ENCODE measurements at regions not wholly inside any gene's neighbourhood (a gene's known extent, or its start where the extent isn't known, plus 50 kb on each side); places are given as distances from the start of the nearest gene placed in this dataset.

- Histone ChIP-seq H3K9me3 (ENCODE audit: insufficient read depth, low read depth, low read length) (no peaks in the 10 kb centered on the region), H3K4me1 (ENCODE audit: insufficient read depth, low read length) (no peaks in the 10 kb centered on the region), H3K27me3 (ENCODE audit: insufficient read depth, low read length) (no peaks in the 10 kb centered on the region), H3K4me3 (ENCODE audit: low read length) (no peak overlapping the region), H3K36me3 (ENCODE audit: insufficient read depth, low read depth, low read length) (no peaks in the 10 kb centered on the region), H3K9ac (ENCODE audit: low read depth, low read length) (no peak overlapping the region), H3K27ac (ENCODE audit: low read length) (no peak overlapping the region)
Observed at GRCh38 chr9:80831751-80832150, 857.6 kb downstream of the TLE1 start.

GRCh38 chr9:80811656-80812055, 877.7 kb downstream of the TLE1 start:
- H3K4me1 ChIP-seq (ENCODE audit: insufficient read depth, low read length), result no peaks in the 10 kb centered on the region; the same call in 1 of the 2 replicates
- H3K27ac ChIP-seq (ENCODE audit: low read length), result no peak overlapping the region
- H3K27me3 ChIP-seq (ENCODE audit: insufficient read depth, low read length), result no peaks in the 10 kb centered on the region
- H3K9ac ChIP-seq (ENCODE audit: low read depth, low read length), result no peak overlapping the region
- no peaks in the 10 kb centered on the region for H3K9me3 ChIP-seq (ENCODE audit: insufficient read depth, low read depth, low read length)
- H3K36me3 ChIP-seq (ENCODE audit: insufficient read depth, low read depth, low read length), result no peaks in the 10 kb centered on the region
- no peak overlapping the region for H3K4me3 ChIP-seq (ENCODE audit: low read length)

- H3K9me3 ChIP-seq (ENCODE audit: insufficient read depth, low read depth, low read length), result no peaks in the 10 kb centered on the region
- H3K9ac ChIP-seq (ENCODE audit: low read depth, low read length), result no peak overlapping the region
- no peak overlapping the region for H3K27ac ChIP-seq (ENCODE audit: low read length)
- H3K4me3 ChIP-seq (ENCODE audit: low read length), result no peak overlapping the region
- no peaks in the 10 kb centered on the region for H3K27me3 ChIP-seq (ENCODE audit: insufficient read depth, low read length)
- no peaks in the 10 kb centered on the region for H3K36me3 ChIP-seq (ENCODE audit: insufficient read depth, low read depth, low read length)
- no peaks in the 10 kb centered on the region; the same call in 1 of the 2 replicates for H3K4me1 ChIP-seq (ENCODE audit: insufficient read depth, low read length)
Observed at GRCh38 chr9:80811003-80811402, 878.3 kb downstream of the TLE1 start.

GRCh38 chr9:80806671-80807070, 882.7 kb downstream of the TLE1 start:
- Histone ChIP-seq H3K4me3 (ENCODE audit: low read length) (no peak overlapping the region), H3K27ac (ENCODE audit: low read length) (no peak overlapping the region), H3K27me3 (ENCODE audit: insufficient read depth, low read length) (no peaks in the 10 kb centered on the region), H3K9me3 (ENCODE audit: insufficient read depth, low read depth, low read length) (no peaks in the 10 kb centered on the region), H3K36me3 (ENCODE audit: insufficient read depth, low read depth, low read length) (no peaks in the 10 kb centered on the region), H3K4me1 (ENCODE audit: insufficient read depth, low read length) (no peaks in the 10 kb centered on the region), H3K9ac (ENCODE audit: low read depth, low read length) (no peak overlapping the region)

- Histone ChIP-seq H3K36me3 (ENCODE audit: insufficient read depth, low read depth, low read length) (no peaks in the 10 kb centered on the region), H3K9me3 (ENCODE audit: insufficient read depth, low read depth, low read length) (no peaks in the 10 kb centered on the region), H3K4me1 (ENCODE audit: insufficient read depth, low read length) (no peaks in the 10 kb centered on the region), H3K27me3 (ENCODE audit: insufficient read depth, low read length) (no peaks in the 10 kb centered on the region), H3K27ac (ENCODE audit: low read length) (no peak overlapping the region), H3K4me3 (ENCODE audit: low read length) (no peak overlapping the region), H3K9ac (ENCODE audit: low read depth, low read length) (no peak overlapping the region)
Observed at GRCh38 chr9:80804873-80805272, 884.5 kb downstream of the TLE1 start.

GRCh38 chr9:80797831-80798688, 891.3 kb downstream of the TLE1 start:
- Histone ChIP-seq H3K36me3 (ENCODE audit: insufficient read depth, low read depth, low read length) (no peaks in the 10 kb centered on the region), H3K9me3 (ENCODE audit: insufficient read depth, low read depth, low read length) (no peaks in the 10 kb centered on the region), H3K4me3 (ENCODE audit: low read length) (no peak overlapping the region), H3K27ac (ENCODE audit: low read length) (no peak overlapping the region), H3K27me3 (ENCODE audit: insufficient read depth, low read length) (no peaks in the 10 kb centered on the region), H3K9ac (ENCODE audit: low read depth, low read length) (no peak overlapping the region), H3K4me1 (ENCODE audit: insufficient read depth, low read length) (peaks cover 3% of the 10 kb centered on the region; the same call in 1 of the 2 replicates)

- Histone ChIP-seq H3K4me3 (ENCODE audit: low read length) (no peak overlapping the region), H3K27me3 (ENCODE audit: insufficient read depth, low read length) (no peaks in the 10 kb centered on the region), H3K4me1 (ENCODE audit: insufficient read depth, low read length) (peaks cover 3% of the 10 kb centered on the region; the same call in 1 of the 2 replicates), H3K27ac (ENCODE audit: low read length) (no peak overlapping the region), H3K9ac (ENCODE audit: low read depth, low read length) (no peak overlapping the region), H3K36me3 (ENCODE audit: insufficient read depth, low read depth, low read length) (no peaks in the 10 kb centered on the region), H3K9me3 (ENCODE audit: insufficient read depth, low read depth, low read length) (no peaks in the 10 kb centered on the region)
Observed at GRCh38 chr9:80797101-80797829, 892.1 kb downstream of the TLE1 start.

- peaks cover 3% of the 10 kb centered on the region; the same call in 1 of the 2 replicates for H3K4me1 ChIP-seq (ENCODE audit: insufficient read depth, low read length)
- no peaks in the 10 kb centered on the region for H3K36me3 ChIP-seq (ENCODE audit: insufficient read depth, low read depth, low read length)
- no peak overlapping the region for H3K9ac ChIP-seq (ENCODE audit: low read depth, low read length)
- H3K9me3 ChIP-seq (ENCODE audit: insufficient read depth, low read depth, low read length), result no peaks in the 10 kb centered on the region
- no peak overlapping the region for H3K4me3 ChIP-seq (ENCODE audit: low read length)
- H3K27me3 ChIP-seq (ENCODE audit: insufficient read depth, low read length), result no peaks in the 10 kb centered on the region
- no peak overlapping the region for H3K27ac ChIP-seq (ENCODE audit: low read length)
Observed at GRCh38 chr9:80796632-80797031, 892.7 kb downstream of the TLE1 start.

GRCh38 chr9:80794197-80794596, 895.1 kb downstream of the TLE1 start:
- Histone ChIP-seq H3K9me3 (ENCODE audit: insufficient read depth, low read depth, low read length) (no peaks in the 10 kb centered on the region), H3K4me3 (ENCODE audit: low read length) (no peak overlapping the region), H3K27ac (ENCODE audit: low read length) (no peak overlapping the region), H3K4me1 (ENCODE audit: insufficient read depth, low read length) (peaks cover 3% of the 10 kb centered on the region; the same call in 1 of the 2 replicates), H3K36me3 (ENCODE audit: insufficient read depth, low read depth, low read length) (no peaks in the 10 kb centered on the region), H3K27me3 (ENCODE audit: insufficient read depth, low read length) (no peaks in the 10 kb centered on the region), H3K9ac (ENCODE audit: low read depth, low read length) (no peak overlapping the region)

GRCh38 chr9:80793706-80794105, 895.6 kb downstream of the TLE1 start:
- no peaks in the 10 kb centered on the region for H3K36me3 ChIP-seq (ENCODE audit: insufficient read depth, low read depth, low read length)
- H3K27ac ChIP-seq (ENCODE audit: low read length), result no peak overlapping the region
- no peaks in the 10 kb centered on the region for H3K27me3 ChIP-seq (ENCODE audit: insufficient read depth, low read length)
- no peak overlapping the region for H3K4me3 ChIP-seq (ENCODE audit: low read length)
- H3K9me3 ChIP-seq (ENCODE audit: insufficient read depth, low read depth, low read length), result no peaks in the 10 kb centered on the region
- H3K9ac ChIP-seq (ENCODE audit: low read depth, low read length), result no peak overlapping the region
- peaks cover 3% of the 10 kb centered on the region; the same call in 1 of the 2 replicates for H3K4me1 ChIP-seq (ENCODE audit: insufficient read depth, low read length)

GRCh38 chr9:80792726-80793125, 896.6 kb downstream of the TLE1 start:
- no peak overlapping the region for H3K9ac ChIP-seq (ENCODE audit: low read depth, low read length)

GRCh38 chr9:80791836-80792235, 897.5 kb downstream of the TLE1 start:
- Histone ChIP-seq H3K27me3 (ENCODE audit: insufficient read depth, low read length) (no peaks in the 10 kb centered on the region), H3K27ac (ENCODE audit: low read length) (no peak overlapping the region), H3K9me3 (ENCODE audit: insufficient read depth, low read depth, low read length) (no peaks in the 10 kb centered on the region), H3K36me3 (ENCODE audit: insufficient read depth, low read depth, low read length) (no peaks in the 10 kb centered on the region), H3K9ac (ENCODE audit: low read depth, low read length) (no peak overlapping the region), H3K4me3 (ENCODE audit: low read length) (no peak overlapping the region), H3K4me1 (ENCODE audit: insufficient read depth, low read length) (no peaks in the 10 kb centered on the region; the same call in 1 of the 2 replicates)

More at GRCh38 chr9:80792726-80793125, 896.6 kb downstream of the TLE1 start:
- H3K4me1 ChIP-seq (ENCODE audit: insufficient read depth, low read length), result peaks cover under 1% of the 10 kb centered on the region; the same call in 1 of the 2 replicates
- no peaks in the 10 kb centered on the region for H3K27me3 ChIP-seq (ENCODE audit: insufficient read depth, low read length)
- H3K9me3 ChIP-seq (ENCODE audit: insufficient read depth, low read depth, low read length), result no peaks in the 10 kb centered on the region
- no peak overlapping the region for H3K27ac ChIP-seq (ENCODE audit: low read length)
- no peaks in the 10 kb centered on the region for H3K36me3 ChIP-seq (ENCODE audit: insufficient read depth, low read depth, low read length)
- no peak overlapping the region for H3K4me3 ChIP-seq (ENCODE audit: low read length)

Data from iPS-20b (cell line).